CD14-positive monocyte (primary cell): ENCODE measurements at regions not wholly inside any gene's neighbourhood (a gene's known extent, or its start where the extent isn't known, plus 50 kb on each side); places are given as distances from the start of the nearest gene placed in this dataset.

Experiments used
- DNase-seq, 3 donors: peaks; one replicate each; pipeline ENCODE4 v3.0.0-alpha.2; 2011 to 2022
- H2AFZ ChIP-seq: 2 replicates; pipeline ENCODE4 v1.6.0; 2012; ENCODE audit warnings: mild to moderate bottlenecking, low read depth, low read length, inconsistent platforms; ENCODE audit not compliant: insufficient read depth, poor library complexity, severe bottlenecking
- H3K27ac ChIP-seq, 2 donors: 1 replicate in 1 of 2; 2 replicates in 1 of 2; pipeline ENCODE4 v1.5.1; 2012 to 2013; ENCODE audit warnings: low read length in 2 of 2, control low read depth in 1 of 2, inconsistent platforms in 1 of 2, low read depth in 1 of 2, mild to moderate bottlenecking in 1 of 2
- H3K27me3 ChIP-seq, 2 donors: one replicate each; pipeline versions ENCODE4 v1.6.0 to v1.6.1; 2011 to 2013; ENCODE audit warnings: low read length in 2 of 2; ENCODE audit not compliant: control insufficient read depth in 2 of 2, insufficient read depth in 2 of 2
- H3K36me3 ChIP-seq, 2 donors: replicated peaks in 1 of 2; 1 replicate in 1 of 2; 2 replicates in 1 of 2; pipeline versions ENCODE4 v1.5.1 to v1.6.1; 2012 to 2013; ENCODE audit warnings: low read length in 2 of 2, control low read depth in 1 of 2, inconsistent platforms in 1 of 2, mild to moderate bottlenecking in 1 of 2; ENCODE audit not compliant: insufficient read depth in 2 of 2, control insufficient read depth in 1 of 2
- H3K4me1 ChIP-seq, 2 donors: 1 replicate in 1 of 2; 2 replicates in 1 of 2; pipeline versions ENCODE4 v1.5.1 to v1.6.1; 2012 to 2013; ENCODE audit warnings: low read length in 2 of 2, control low read depth in 1 of 2, inconsistent platforms in 1 of 2, mild to moderate bottlenecking in 1 of 2, moderate library complexity in 1 of 2; ENCODE audit not compliant: insufficient read depth in 2 of 2, control insufficient read depth in 1 of 2
- H3K4me2 ChIP-seq: replicated peaks from 2 replicates; pipeline ENCODE3; 2012; ENCODE audit warnings: low read length, moderate library complexity, mild to moderate bottlenecking; ENCODE audit not compliant: poor library complexity, severe bottlenecking; ENCODE audit errors: extremely low read depth
- H3K4me3 ChIP-seq, 3 experiments: fragments of 200-600 bp in 1 of 3; sonication (generic) in 1 of 3; replicated peaks in 1 of 3; 1 replicate in 2 of 3; 2 replicates in 1 of 3; pipeline ENCODE4 v1.5.1; 2011 to 2013; ENCODE audit warnings: low read length in 3 of 3, mild to moderate bottlenecking in 3 of 3, control low read depth in 2 of 3, low read depth in 2 of 3, inconsistent platforms in 1 of 3, moderate library complexity in 1 of 3
- H3K79me2 ChIP-seq: 2 replicates; pipeline ENCODE4 v1.6.0; 2012; ENCODE audit warnings: mild to moderate bottlenecking, control low read depth, inconsistent platforms, low read length, moderate library complexity; ENCODE audit not compliant: insufficient read depth
- H3K9ac ChIP-seq: 2 replicates; pipeline ENCODE4 v1.6.0; 2017; ENCODE audit warnings: low read length, mild to moderate bottlenecking; ENCODE audit not compliant: insufficient read depth, poor library complexity, severe bottlenecking
- H3K9me3 ChIP-seq, 2 donors: replicated peaks in 1 of 2; 1 replicate in 1 of 2; 2 replicates in 1 of 2; pipeline versions ENCODE4 v1.5.1 to v1.6.1; 2012 to 2013; ENCODE audit warnings: low read length in 2 of 2, control low read depth in 1 of 2; ENCODE audit not compliant: control insufficient read depth in 1 of 2, insufficient read depth in 1 of 2
- H4K20me1 ChIP-seq: 2 replicates; pipeline ENCODE4 v1.6.0; 2012; ENCODE audit warnings: mild to moderate bottlenecking, low read length, control low read depth, moderate library complexity; ENCODE audit not compliant: insufficient read depth
- H3K27ac Mint-ChIP-seq, 7 donors: one replicate each; pipeline ENCODE4 v1.8.0; 2020; ENCODE audit warnings: mild to moderate bottlenecking in 7 of 7, mixed read lengths in 7 of 7, moderate library complexity in 6 of 7, inconsistent platforms in 2 of 7
- H3K27me3 Mint-ChIP-seq, 3 donors: one replicate each; pipeline ENCODE4 v1.8.0; 2021 to 2022; ENCODE audit warnings: low read depth in 3 of 3, mild to moderate bottlenecking in 3 of 3, mixed read lengths in 3 of 3, moderate library complexity in 3 of 3, inconsistent platforms in 1 of 3
- H3K36me3 Mint-ChIP-seq, 2 donors: one replicate each; pipeline ENCODE4 v1.8.0; 2020; ENCODE audit warnings: mixed read lengths in 2 of 2, inconsistent platforms in 1 of 2, mild to moderate bottlenecking in 1 of 2
- H3K4me1 Mint-ChIP-seq: one replicate; pipeline ENCODE4 v1.8.0; 2020; ENCODE audit warnings: mild to moderate bottlenecking, mixed read lengths
- H3K4me3 Mint-ChIP-seq, 2 donors: one replicate each; pipeline ENCODE4 v1.8.0; 2020; ENCODE audit warnings: mild to moderate bottlenecking in 2 of 2, mixed read lengths in 2 of 2, moderate library complexity in 1 of 2
- H3K9me3 Mint-ChIP-seq, 7 donors: one replicate each; pipeline ENCODE4 v1.8.0; 2020 to 2022; ENCODE audit warnings: mixed read lengths in 7 of 7, mild to moderate bottlenecking in 6 of 7, moderate library complexity in 6 of 7, inconsistent platforms in 2 of 7
- CTCF ChIP-seq: fragments of 200-600 bp; IDR thresholded peaks from one replicate; pipeline ENCODE4 v1.8.0; 2022; ENCODE audit warnings: antibody characterized with exemption, mild to moderate bottlenecking
- WGBS: methylation state at CpG from one replicate; pipeline ENCODE4 v1.1.5; 2013; ENCODE audit warnings: missing lambda C conversion rate; ENCODE audit not compliant: insufficient coverage; 5-methylcytosine and 5-hydroxymethylcytosine counted together
- intact Hi-C, 2 donors: fragments of 100-400 bp; cut with micrococcal nuclease; formaldehyde crosslinking; loops; one replicate each; pipeline versions ENCODE4 v1.15.0 to v1.15.1; 2023

DNA sequence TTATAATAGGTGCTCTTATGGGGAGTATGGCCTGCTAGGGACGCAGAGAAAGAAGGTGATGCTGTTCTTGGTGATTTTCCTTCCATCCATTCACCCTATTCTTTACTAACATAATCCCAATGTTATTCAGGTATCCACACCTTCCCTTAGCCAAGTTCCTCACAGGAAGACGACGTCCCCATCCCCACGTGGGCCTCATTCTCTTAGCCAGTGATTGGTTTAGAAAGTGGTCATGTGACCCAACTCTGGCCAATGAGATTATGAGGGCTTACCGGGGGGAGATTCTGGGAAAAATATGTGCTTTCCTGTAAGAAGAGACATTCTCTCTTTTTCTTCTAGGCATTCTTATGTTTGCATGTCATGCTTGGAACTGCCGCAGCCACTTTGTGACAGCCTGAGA is 474.7 kb downstream of the HAPSTR1 start:
- intact Hi-C loops = no loop called here
- WGBS = 80% methylated on average over 2 of the region's 6 CpGs
- Histone ChIP-seq H3K79me2 (no peaks in the 10 kb centered on the region), H4K20me1 (no peaks in the 10 kb centered on the region), H3K27ac (no peak overlapping the region), H3K36me3 (no peaks in the 10 kb centered on the region), H3K27me3 (no peaks in the 10 kb centered on the region), H3K4me3 (no peak overlapping the region), H3K4me2 (no peak overlapping the region), H2AFZ (no peak overlapping the region), H3K9me3 (peaks cover 0 to 8% of the 10 kb centered on the region in 2 donors), H3K9ac (no peak overlapping the region), H3K4me1 (no peaks in the 10 kb centered on the region)
- Mint-ChIP-seq H3K27me3 (peaks cover 0 to 2% (median 1%) of the 10 kb centered on the region in 3 donors), H3K4me3 (no peak overlapping the region), H3K36me3 (no peaks in the 10 kb centered on the region), H3K9me3 (peaks cover 0 to 6% (median 2%) of the 10 kb centered on the region in 7 donors), H3K4me1 (no peaks in the 10 kb centered on the region), H3K27ac (no peak overlapping the region)
- TF ChIP-seq CTCF = no peak
- no peak for DNase-seq

DNA sequence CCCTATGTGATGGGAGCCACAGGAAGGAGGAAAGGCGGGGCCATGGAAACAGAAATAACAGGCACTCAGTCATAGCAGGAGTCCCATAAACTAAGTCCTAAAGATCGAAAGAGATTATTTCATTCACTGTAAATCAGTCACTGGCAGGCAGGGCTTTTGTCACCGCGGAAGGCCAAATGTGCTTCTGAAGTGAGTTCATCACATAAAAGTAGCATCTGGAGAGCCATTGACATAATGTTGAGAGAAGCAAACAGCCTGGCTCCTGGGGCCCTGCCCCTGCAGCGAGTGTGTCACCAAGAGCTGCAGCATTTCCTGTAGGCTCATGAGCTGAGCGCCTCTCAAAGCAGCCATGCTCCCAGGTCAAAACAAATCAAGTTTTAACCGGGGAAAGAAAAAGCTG is 476.2 kb downstream of the HAPSTR1 start:
- H3K27me3 ChIP-seq = no peaks in the 10 kb centered on the region
- Mint-ChIP-seq H3K9me3 (peaks cover 0 to 6% (median 0%) of the 10 kb centered on the region in 7 donors), H3K4me1 (no peaks in the 10 kb centered on the region)

More for the DNA sequence above, 476.2 kb downstream of the HAPSTR1 start:
- no peaks in the 10 kb centered on the region for H4K20me1 ChIP-seq
- H3K4me3 ChIP-seq = no peak overlapping the region
- Mint-ChIP-seq H3K36me3 (no peaks in the 10 kb centered on the region), H3K27ac (no peak overlapping the region), H3K27me3 (peaks cover 0 to 1% (median under 1%) of the 10 kb centered on the region in 3 donors), H3K4me3 (no peak overlapping the region)
- no peak for TF ChIP-seq CTCF
- H3K4me2 ChIP-seq = no peak overlapping the region
- H3K27ac ChIP-seq = no peak overlapping the region
- no peak overlapping the region for H3K9ac ChIP-seq
- peaks cover 0 to 8% of the 10 kb centered on the region in 2 donors for H3K9me3 ChIP-seq
- no peaks in the 10 kb centered on the region for H3K4me1 ChIP-seq
- H3K79me2 ChIP-seq = no peaks in the 10 kb centered on the region
- no peaks in the 10 kb centered on the region for H3K36me3 ChIP-seq
- intact Hi-C loops = no loop called here
- 32% methylated on average over 6 of the region's 7 CpGs for WGBS
- no peak for DNase-seq
- no peak overlapping the region for H2AFZ ChIP-seq
